Uterus (tissue), 2 donors: ENCODE measurements at regions not wholly inside any gene's neighbourhood (a gene's known extent, or its start where the extent isn't known, plus 50 kb on each side); places are given as distances from the start of the nearest gene placed in this dataset.

Source experiments
- CTCF ChIP-seq, 4 experiments: fragments of 200-600 bp in 2 of 4; fragments of 450-650 bp in 2 of 4; sonication (generic) in 2 of 4; IDR thresholded peaks; one replicate each; pipeline ENCODE4 v1.5.1; 2016 to 2019; ENCODE audit warnings: antibody characterized with exemption in 4 of 4, mild to moderate bottlenecking in 2 of 4, moderate library complexity in 1 of 4
- POLR2A ChIP-seq, 2 donors: fragments of 450-650 bp; IDR thresholded peaks; one replicate each; pipeline ENCODE4 v1.6.1; 2016; ENCODE audit warnings: antibody characterized with exemption in 2 of 2, mild to moderate bottlenecking in 1 of 2, moderate library complexity in 1 of 2

- TF ChIP-seq CTCF (IDR thresholded peaks at IDR 0.05): no peak
- TF ChIP-seq POLR2A (IDR thresholded peaks at IDR 0.05): no peak
Measured at GRCh38 chr2:37831081-37831780, 93.9 kb upstream of the RMDN2 start.
